Smooth muscle cell (in vitro differentiated cells): ENCODE measurements at regions not wholly inside any gene's neighbourhood (a gene's known extent, or its start where the extent isn't known, plus 50 kb on each side); places are given as distances from the start of the nearest gene placed in this dataset.

Source experiments
- DNase-seq: peaks from one replicate; lab custom pipeline; 2025; ENCODE audit not compliant: unreplicated experiment; lab: John Stamatoyannopoulos, UW
- H2AFZ ChIP-seq: fragments of 200-600 bp; sonication (generic); 2 replicates; pipeline ENCODE4 v1.6.0; 2016; ENCODE audit warnings: antibody characterized with exemption, low read depth, mild to moderate bottlenecking
- H3F3A ChIP-seq: fragments of 200-600 bp; sonication (generic); 2 replicates; pipeline ENCODE4 v1.6.0; 2017; ENCODE audit warnings: antibody characterized with exemption, low read depth
- H3K27ac ChIP-seq: fragments of 200-600 bp; sonication (generic); 2 replicates; pipeline ENCODE4 v1.5.1; 2016; ENCODE audit warnings: low read depth, mild to moderate bottlenecking
- H3K27me3 ChIP-seq: fragments of 200-600 bp; sonication (generic); 2 replicates; pipeline ENCODE4 v1.6.1; 2016; ENCODE audit warnings: low read depth, mild to moderate bottlenecking
- H3K36me3 ChIP-seq: fragments of 200-600 bp; sonication (generic); 2 replicates; pipeline ENCODE4 v1.5.1; 2016; ENCODE audit warnings: low read depth
- H3K4me1 ChIP-seq: fragments of 200-600 bp; sonication (generic); 2 replicates; pipeline ENCODE4 v1.5.1; 2016; ENCODE audit warnings: low read depth
- H3K4me2 ChIP-seq: fragments of 200-600 bp; sonication (generic); 2 replicates; pipeline ENCODE4 v1.6.0; 2016; ENCODE audit warnings: mild to moderate bottlenecking
- H3K4me3 ChIP-seq: fragments of 200-600 bp; sonication (generic); 2 replicates; pipeline ENCODE4 v1.5.1; 2016; ENCODE audit warnings: mild to moderate bottlenecking
- H3K79me2 ChIP-seq: fragments of 200-600 bp; sonication (generic); 2 replicates; pipeline ENCODE4 v1.6.0; 2016; ENCODE audit warnings: low read depth, mild to moderate bottlenecking
- H3K9ac ChIP-seq: fragments of 200-600 bp; sonication (generic); 2 replicates; pipeline ENCODE4 v1.6.0; 2016; ENCODE audit warnings: low read depth
- H3K9me3 ChIP-seq: fragments of 200-600 bp; sonication (generic); replicated peaks from 2 replicates; pipeline ENCODE4 v1.5.1; 2016; ENCODE audit warnings: low read depth
- H4K20me1 ChIP-seq: fragments of 200-600 bp; sonication (generic); 2 replicates; pipeline ENCODE4 v1.6.0; 2016; ENCODE audit warnings: low read depth
- CTCF ChIP-seq: fragments of 200-600 bp; sonication (generic); IDR thresholded peaks from 2 replicates; pipeline ENCODE4 v1.5.1; 2017; ENCODE audit warnings: borderline replicate concordance, mild to moderate bottlenecking, antibody characterized with exemption; ENCODE audit not compliant: insufficient read depth, poor library complexity, severe bottlenecking
- WGBS: methylation state at CpG from one replicate; pipeline ENCODE4 v1.1.7; 2016; ENCODE audit warnings: low lambda C conversion rate; 5-methylcytosine and 5-hydroxymethylcytosine counted together

GRCh38 chr16:14321542-14321941 lies 250.4 kb downstream of the MRTFB start:
- no peaks in the 10 kb centered on the region for H3K36me3 ChIP-seq
- peaks cover 16% of the 10 kb centered on the region for H3F3A ChIP-seq
- H3K4me1 ChIP-seq: peaks cover 8% of the 10 kb centered on the region
- H3K27ac ChIP-seq: no peak overlapping the region
- H3K4me2 ChIP-seq: no peak overlapping the region
- no peak overlapping the region for H2AFZ ChIP-seq
- WGBS: 92% methylated on average over 6 of the region's 6 CpGs
- H3K4me3 ChIP-seq: no peak overlapping the region
- no peak for DNase-seq
- no peak for TF ChIP-seq CTCF
- H3K79me2 ChIP-seq: peaks cover 77% of the 10 kb centered on the region
- H4K20me1 ChIP-seq: peaks cover 94% of the 10 kb centered on the region
- H3K9me3 ChIP-seq: no peaks in the 10 kb centered on the region
- H3K9ac ChIP-seq: no peak overlapping the region
- no peaks in the 10 kb centered on the region for H3K27me3 ChIP-seq

DNA sequence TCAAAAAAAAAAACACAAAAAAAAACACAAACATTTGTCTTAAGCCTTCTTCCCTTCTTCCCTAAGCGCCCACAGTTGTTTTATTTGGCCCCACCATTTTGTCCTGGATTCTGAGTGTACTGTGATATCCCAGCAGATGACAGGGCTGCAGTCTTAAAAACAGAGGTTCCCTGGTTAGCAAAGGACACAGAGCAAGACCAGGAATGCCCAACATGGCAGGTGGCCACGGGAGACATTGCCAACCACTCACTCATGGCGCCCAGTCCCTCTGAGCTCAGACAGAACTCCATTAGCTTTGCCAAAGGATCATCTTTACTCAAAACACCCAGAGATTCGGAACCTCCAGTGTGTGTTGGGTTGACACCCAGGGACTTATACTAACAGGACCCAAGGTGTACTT lies 249.3 kb downstream of the MRTFB start:
- Histone ChIP-seq H3F3A (peaks cover 16% of the 10 kb centered on the region), H3K9ac (no peak overlapping the region), H3K36me3 (no peaks in the 10 kb centered on the region), H3K79me2 (peaks cover 86% of the 10 kb centered on the region), H3K4me3 (no peak overlapping the region), H3K9me3 (no peaks in the 10 kb centered on the region), H2AFZ (no peak overlapping the region), H3K27ac (no peak overlapping the region), H3K4me1 (no peaks in the 10 kb centered on the region), H3K4me2 (no peak overlapping the region), H4K20me1 (peaks cover 94% of the 10 kb centered on the region), H3K27me3 (no peaks in the 10 kb centered on the region)
- 96% methylated on average over 4 of the region's 4 CpGs for WGBS
- no peak for DNase-seq
- TF ChIP-seq CTCF: no peak
